Right ventricle myocardium superior (tissue), 1 donor: ENCODE measurements at regions not wholly inside any gene's neighbourhood (a gene's known extent, or its start where the extent isn't known, plus 50 kb on each side); places are given as distances from the start of the nearest gene placed in this dataset.
"Not testable (repeated sequence)": the region's sequence is repeated elsewhere in the genome, so short reads cannot be mapped to it uniquely, and the experiment has no call there.

ENCODE experiments used
- ATAC-seq: fragments of 200-7000 bp; cut with Tn5 transposase; one replicate; pipeline ENCODE4 v1.9.1; 2020; ENCODE audit warnings: mild to moderate bottlenecking; ENCODE audit not compliant: poor library complexity
- DNase-seq: peaks from one replicate; pipeline ENCODE4 v3.0.0-alpha.2; 2020
- intact Hi-C: fragments of 100-400 bp; cut with DNase I; formaldehyde crosslinking; loops from one replicate; pipeline ENCODE4 v1.11.2; 2022
- donor health status: DM: no; HTN: yes; CAD: no; lungs with severe emphysema.

DNA sequence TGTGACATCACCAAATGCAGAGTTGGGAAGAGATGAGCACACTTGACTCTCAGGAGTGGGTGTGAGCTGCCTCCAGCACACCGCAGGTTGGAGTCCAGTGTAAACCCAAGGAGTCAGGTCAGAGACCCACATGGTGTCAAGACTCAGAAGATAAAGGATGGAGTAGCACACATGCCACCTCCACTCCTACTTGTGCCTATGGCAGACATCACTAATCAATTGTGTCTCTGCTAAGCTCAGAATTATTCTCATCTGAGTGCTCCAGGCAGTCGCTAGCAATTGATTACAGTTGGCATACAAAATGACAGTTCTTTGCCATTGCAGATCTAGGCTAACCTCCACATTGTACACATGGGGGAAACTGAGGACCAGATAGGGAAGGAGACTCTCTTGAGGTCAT is 187.1 kb downstream of the RPS24 start:
- ATAC-seq (no peak), DNase-seq (no peak)
- intact Hi-C loops: no loop called here

DNA sequence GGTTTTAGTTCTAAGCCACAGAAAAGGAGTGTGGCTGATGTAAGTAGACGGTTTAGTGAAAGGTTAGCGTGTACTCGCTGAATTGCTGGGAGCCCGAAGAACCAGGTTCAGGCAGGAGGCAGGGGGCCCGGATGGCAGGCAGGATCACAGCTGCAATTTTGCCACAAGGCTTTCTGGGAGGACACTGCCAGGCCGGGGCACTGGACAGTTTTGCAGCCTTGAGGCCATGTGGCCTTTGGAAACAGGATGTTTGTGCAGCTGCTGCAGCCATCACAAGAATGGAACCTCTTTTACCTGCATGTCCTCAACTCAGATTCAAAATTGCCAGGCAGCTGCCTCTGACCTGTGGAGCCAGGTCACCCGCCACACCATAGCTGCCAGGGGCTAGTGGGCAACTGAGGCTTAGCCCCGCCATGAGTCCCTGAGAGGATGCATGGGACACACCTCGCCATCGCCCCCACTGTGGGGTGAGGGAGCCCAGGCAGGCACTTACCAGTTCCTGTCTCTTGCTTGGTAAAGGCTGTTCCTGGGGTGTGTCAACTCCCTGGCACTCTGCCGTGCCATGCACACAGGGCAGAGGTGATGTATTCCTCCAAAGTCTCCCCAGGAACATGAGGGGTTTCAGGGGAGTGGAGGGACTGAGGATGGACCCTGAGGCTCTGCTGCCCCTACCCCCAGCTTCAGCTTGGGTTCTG is 188.6 kb downstream of the RPS24 start:
- DNase-seq: no peak
- ATAC-seq: no peak
- intact Hi-C loops: no loop called here

DNA sequence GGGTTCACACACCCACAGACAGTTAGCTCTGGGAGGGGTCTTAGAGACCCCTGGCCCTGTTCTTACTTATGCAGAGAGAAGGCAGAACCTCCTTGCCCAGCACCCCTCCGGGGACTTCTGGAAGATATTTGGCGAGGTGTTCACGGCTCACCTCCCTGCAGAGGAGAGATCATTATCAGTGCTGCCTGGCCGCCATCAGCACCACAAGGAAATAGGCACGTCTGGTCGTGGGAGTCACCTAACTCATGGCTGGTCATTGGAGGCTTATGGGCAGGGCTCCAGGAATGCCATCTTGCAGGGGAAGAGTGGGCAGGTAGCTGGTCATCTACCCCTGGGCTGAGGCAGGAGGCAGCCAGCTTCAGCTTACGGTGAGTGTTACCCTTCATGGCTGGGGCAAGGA is 189.4 kb downstream of the RPS24 start:
- ATAC-seq: no peak
- no peak for DNase-seq
- intact Hi-C loops: no loop called here

DNA sequence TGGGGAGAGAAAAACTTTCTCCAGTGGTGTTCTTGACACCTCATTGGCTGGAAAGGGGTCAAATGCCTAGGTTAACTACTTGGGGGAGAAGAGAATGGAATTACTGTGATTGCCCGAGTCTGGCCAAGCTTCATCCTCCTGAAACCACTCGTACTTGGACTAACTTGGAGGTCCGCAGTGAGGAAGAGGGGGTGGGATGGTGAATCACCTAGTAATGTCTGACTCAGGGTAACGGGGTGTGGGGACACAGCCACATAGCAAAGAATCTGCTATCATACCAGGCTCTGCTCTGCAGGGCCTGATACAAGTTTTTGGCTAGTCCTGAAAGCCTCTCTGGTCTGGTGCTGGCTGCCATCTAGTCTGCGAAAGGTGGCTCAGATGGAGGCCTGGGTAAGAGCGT is 190.9 kb downstream of the RPS24 start:
- DNase-seq (no peak), ATAC-seq (no peak)
- intact Hi-C loops: no loop called here

DNA sequence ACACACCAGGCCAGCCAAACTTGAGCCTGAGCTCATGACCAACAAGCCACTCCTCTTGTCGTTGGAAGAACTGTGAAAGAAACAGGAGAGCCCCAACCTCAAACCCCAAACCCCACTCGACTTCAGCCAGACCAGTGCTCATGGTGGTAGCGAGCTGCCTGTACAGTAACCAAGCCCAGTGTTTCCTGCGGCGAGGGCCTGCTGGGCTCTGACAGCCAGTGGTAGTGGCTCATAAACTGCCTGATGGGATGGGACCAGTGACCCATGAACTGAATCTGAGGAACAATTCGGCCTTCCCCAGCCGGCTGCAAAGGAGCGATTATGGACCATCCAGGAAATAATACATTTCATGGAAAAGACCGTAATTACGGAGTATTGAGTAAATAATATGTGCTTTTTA is 191.9 kb downstream of the RPS24 start:
- DNase-seq: no peak
- intact Hi-C loops: no loop called here
- ATAC-seq: no peak

DNA sequence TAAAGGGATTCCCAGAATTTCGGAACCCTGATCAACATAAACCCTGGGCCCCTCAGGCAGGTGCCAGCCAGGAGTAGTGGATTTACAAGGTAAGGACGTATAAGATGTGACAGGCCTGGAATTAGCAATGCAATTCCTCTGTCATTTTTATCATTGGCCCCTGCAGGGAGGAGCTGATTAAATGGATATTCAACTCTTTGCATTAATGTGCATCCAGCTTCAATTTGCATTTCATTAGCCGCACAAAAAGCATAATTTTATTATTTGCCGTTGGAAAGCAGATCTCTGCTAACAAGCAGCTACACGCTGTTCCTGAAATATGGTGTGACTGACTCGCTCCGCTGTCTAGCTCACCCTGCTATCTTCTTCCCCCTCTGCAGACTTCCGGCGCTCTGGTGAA is 195.8 kb downstream of the RPS24 start:
- intact Hi-C loops: no loop called here
- DNase-seq (no peak), ATAC-seq (no peak)

DNA sequence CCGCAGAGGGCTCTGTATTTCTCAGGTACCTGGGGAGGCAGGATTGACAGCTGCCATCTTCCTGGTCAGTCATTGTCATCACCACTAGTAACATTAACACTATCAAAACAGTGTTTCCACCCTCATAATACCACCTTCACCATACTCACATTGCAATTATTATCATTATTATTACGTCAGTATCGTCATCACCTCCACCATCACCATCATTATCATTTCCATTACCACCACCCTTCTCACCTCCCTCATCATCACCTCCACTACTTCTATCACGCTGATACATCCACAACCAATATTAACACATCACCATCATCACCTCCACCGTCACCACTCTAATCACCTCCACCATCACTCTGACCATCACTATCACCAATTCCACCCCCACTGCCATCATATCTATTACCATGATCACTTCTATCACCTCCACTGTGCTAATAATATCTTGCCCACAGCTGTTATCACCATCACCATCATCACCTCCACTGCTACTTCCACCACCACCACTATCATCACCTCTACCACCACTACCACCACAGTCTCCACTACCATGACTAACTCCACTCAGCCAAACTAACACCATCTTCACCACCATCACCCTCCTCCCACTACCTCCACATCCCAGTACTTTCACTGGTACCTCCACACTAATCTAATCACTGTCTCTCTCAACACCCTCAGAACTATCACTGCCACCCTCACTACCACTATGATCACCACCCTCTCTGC is 196.4 kb downstream of the RPS24 start:
- ATAC-seq (no peak), DNase-seq (no peak)
- intact Hi-C loops: no loop called here

DNA sequence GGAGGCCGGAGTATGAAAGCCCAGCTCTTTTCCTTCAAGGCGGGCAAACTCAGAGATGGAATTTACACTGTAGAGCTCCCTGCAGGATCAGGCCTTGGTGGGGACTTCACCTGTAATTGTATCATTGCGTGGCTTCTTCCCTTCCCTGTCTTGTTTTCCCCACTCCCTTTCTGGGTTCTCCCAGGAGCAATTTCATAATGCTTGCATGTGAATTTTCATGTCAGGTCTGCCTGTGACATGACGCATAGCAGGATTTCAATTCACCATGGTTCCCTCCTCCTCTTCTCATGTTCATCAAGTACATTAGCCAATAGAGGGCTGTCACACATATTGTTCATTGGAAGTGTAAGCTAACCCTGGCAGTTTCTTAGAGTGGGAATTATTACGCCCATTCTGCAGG is 197.7 kb downstream of the RPS24 start:
- intact Hi-C loops: no loop called here
- ATAC-seq (no peak), DNase-seq (no peak)

DNA sequence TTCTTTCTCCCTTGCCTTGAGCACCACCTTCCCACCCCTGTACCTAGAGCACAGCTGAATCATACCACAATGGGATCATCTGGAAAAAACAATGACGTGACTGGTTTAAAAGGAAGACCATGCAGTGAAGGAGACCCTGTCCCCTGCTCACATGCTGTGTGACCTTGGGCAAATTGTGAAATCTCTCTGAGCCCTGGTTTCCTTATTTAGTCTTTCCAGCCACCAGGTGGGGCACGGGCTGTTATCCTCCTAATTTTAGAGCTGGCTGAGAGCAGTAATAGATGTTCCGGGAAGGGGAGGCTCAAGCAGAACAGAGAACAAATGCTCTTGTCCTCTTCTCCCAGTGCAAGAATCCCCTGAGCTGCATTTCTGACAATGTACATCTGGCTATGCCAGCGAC is 198.3 kb downstream of the RPS24 start:
- DNase-seq: peak; percentile 58
- ATAC-seq: peak; percentile 85
- intact Hi-C loops: no loop called here

DNA sequence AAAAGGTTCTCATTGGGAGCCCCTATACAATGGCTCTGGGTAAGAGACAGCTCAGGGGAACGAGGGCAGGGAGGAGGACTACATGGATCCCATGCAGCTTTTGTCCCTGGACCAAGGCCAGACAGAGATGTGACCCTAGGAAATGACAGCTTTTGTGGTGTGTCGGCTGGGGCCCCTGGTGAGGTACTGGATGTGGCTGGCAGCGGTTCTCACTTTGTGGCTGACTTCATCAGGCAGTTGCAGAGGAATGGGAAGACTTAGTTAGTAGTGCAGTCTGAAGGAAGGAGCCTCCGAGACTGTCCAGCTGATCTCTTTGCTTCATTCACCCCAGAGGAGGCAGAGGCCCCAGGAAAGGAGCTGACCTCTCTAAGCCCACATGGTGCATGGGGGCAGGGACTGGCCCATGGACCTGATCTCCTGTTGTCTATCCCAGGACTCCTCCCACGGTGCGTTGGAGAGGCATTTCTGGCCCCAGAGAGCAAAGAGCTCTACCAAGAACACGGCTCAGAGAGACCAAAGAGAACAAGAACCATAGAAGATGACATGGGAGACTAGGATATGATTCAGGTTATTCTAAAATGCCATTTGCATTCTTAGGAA is 202.9 kb downstream of the RPS24 start:
- ATAC-seq (no peak), DNase-seq (no peak)
- intact Hi-C loops: no loop called here

DNA sequence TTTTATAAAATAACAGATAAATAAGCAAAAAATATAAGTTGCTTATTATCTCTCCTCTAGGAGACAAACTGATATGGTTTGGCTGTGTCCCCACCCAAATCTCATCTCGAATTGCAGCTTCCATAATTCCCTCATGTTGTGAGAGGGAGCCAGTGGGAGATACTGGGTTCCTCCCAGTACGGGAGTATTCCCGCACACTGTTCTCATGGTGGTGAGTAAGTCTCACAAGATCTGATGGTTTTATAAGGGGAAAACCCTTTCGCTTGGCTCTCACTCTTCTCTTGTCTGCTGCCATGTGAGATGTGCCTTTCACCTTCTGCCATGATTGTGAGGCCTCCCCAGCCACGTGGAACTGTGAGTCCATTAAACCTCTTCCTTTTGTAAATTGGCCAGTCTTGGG is 204.3 kb downstream of the RPS24 start:
- intact Hi-C loops, DNase-seq, ATAC-seq: not testable (repeated sequence)

DNA sequence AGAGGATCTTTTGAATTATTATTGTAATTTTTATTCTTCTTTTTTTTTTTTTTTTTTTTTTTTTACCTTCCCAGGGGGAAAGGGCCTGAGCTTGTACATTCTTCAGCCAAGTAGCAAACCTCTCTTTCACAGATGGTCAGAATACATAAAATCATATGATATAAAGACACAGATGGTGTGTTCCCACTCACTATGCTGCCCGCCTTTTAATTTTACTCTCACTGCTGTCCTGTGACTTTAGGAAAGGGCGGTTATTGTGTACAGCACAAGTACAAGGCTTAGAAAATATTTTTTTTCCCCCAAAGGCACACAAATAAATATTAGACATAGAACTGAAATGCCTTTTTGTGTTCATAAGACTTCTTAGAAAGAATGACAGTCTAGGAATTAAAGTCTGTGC is 213.6 kb downstream of the RPS24 start:
- DNase-seq (no peak), ATAC-seq (no peak)
- intact Hi-C loops: no loop called here

DNA sequence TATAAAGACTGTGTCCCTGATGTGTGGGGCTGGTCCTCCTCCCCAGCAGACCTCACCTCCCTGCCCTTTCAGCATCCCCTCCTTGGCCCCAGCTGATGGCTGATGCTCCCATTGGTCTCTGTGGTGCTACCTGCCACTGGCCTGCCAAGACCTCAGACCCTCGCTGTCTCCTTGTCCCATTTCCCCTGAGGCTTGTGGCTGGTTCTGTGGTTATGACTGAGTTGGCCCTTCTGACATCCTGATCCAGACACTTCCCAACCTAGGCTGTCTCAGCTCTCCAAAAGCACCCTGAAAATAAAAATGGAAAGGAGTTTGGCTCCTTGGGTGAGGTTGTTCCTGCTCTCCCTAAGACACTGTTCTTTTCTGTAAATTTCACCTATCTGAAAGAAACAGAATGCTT is 214.2 kb downstream of the RPS24 start:
- DNase-seq (no peak), ATAC-seq (no peak)
- intact Hi-C loops: no loop called here

DNA sequence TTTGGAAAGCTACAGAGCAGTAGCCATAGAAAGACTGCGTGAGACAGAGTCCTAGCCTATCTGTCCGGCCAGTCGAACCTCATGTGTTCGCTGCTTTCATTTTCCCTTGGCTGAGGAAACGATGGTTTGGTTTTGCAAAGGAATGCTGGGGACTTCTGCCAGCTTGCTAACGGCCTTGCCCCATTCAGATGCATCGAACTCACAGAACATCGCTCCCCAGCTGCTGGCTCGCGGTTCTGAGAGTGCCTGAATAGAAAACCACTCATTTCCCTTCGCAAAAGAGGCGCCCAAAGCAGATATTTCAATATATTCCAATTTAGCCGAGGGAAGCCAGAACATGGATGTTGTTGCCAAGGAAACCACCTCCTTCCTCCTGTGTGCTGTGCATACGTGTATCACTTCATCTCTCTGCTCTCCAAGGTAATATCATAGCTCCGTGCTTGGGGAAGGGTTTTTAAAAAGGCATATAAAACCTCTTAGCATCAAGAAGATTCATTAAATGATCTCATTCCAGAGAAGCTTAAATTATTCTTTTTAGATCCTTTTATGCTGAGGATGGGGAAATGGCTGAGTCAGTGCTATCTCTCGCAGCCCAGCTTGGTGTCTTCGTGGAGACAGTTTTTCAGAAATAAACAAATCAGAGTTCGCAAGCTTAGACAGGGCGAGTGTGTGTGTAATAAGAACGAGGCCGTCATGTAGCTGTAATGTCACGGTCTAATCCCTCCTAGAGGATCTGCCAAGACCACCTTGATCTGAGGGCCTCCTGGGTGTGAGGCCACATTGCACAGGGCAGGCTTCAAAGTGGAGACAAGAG is 215.2 kb downstream of the RPS24 start:
- ATAC-seq (no peak), DNase-seq (no peak)
- intact Hi-C loops: no loop called here

DNA sequence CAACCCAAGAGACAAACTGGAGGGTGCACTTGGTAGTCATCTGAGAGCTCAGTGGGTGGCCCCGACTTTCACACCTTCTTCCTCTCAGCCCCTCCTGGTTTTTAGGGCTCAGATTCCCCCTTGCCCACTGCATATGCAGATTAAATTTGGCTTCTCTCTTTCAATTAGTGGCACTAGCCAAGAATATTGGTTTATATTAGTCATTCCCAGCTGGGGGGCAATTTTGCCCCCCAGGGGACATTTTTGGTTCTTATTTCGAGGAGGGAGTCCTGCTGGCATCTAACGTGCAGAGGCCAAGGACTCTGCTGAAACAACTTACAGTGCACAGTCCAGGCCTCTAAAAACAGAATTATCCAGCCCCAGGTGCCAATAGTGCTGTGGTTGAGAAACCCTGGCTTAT is 216.0 kb downstream of the RPS24 start:
- no peak for ATAC-seq
- intact Hi-C loops: no loop called here
- no peak for DNase-seq

DNA sequence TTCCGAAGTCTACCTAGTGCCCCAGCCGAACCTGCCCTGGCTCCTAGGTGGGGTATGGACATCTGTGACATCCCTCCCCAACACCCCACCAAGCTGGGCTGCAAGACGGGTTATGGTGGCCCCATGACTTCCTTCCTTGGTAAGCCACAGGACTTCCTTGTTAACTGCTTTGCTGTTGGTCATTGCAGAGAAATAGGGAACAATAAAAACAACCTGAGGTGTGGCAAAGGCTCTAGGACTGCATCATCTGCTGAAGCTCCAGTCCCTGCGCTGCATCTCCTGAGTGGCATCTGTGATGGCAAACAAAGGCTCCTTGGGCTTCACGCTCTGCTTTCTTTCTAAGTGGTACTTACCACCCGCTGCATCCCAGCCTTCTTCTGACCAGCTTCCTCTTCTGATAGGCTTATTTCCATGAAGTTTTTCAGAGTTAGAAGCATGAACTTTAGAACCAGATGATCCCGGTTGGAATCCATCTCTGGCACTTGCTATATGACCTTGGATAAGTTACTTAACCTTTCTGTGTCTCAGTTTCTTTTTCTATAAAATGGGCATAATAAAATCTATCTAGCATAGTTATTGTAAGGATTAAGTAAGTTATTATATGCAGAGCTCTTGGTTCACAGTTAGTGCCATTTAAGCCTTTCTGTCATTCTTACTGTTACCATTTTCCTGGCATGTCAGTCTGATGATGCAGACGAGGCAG is 216.8 kb downstream of the RPS24 start:
- DNase-seq: no peak
- intact Hi-C loops: no loop called here
- ATAC-seq: no peak

DNA sequence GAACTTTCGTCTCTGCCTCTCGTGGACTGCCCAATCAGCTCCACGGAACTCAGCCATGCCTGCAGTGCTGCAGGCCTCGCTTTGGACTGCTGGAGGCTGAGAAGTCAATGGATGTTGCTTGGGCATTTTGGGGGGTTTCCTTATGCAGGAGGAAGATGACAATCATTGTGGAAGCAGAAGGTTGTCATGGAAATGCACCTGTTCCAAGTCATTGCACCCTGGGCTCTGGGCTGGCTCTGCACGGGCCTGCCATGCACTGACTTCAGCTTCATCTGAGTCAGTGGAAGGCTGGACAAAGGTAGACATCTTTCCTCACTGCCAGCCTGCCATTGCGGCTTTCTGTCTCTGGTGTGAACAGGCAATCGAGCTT is 217.3 kb downstream of the RPS24 start:
- intact Hi-C loops: no loop called here
- ATAC-seq: no peak

DNA sequence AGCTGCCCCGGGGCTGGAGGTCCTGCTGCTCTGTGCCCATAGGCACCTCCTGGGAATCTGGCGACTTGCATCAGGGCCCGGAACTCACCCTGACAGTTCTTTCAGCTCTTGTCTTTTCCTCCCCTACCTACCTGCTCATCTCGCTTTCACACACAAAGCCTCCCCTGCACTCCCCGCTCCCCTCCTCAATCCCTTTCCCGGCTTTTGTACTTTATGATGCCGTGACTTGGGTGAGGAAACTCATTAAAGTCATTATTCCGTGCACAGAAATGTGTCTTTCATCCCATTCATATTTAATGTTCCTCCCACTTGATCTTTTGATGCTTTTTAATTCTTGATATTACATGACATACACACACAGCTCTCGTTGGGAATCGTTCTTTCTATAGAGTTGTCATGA is 218.6 kb downstream of the RPS24 start:
- intact Hi-C loops: no loop called here
- DNase-seq (no peak), ATAC-seq (no peak)

More for the DNA sequence above, 217.3 kb downstream of the RPS24 start:
- no peak for DNase-seq
